ENCODE measurements at regions not wholly inside any gene's neighbourhood (a gene's known extent, or its start where the extent isn't known, plus 50 kb on each side); places are given as distances from the start of the nearest gene placed in this dataset.
"Not testable (repeated sequence)": the region's sequence is repeated elsewhere in the genome, so short reads cannot be mapped to it uniquely, and the experiment has no call there.

DNA sequence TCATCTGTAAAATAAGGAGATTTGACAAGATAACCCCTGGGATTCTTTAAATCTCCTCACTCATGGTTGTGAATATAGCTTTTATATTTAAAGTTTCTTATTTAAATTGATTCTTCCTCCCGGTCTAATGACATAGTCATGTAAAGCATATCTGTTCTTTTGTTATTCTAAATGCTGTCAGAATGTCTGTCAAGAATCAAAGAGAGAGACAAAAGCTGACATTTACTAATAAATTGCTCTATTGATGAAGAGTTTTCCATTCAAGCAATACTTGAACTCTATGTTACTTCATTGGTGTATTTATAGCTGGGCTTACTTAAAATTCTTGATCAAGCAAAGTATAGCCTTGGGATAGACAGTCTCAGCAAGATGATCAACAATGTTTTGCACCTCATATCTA lies 865.8 kb downstream of the TBC1D32 start:
- Mint-ChIP-seq H3K27me3 (no peaks in the 10 kb centered on the region), H3K36me3 (ENCODE audit: low read depth) (no peaks in the 10 kb centered on the region), H3K27ac (no peak overlapping the region), H3K4me1 (no peaks in the 10 kb centered on the region), H3K4me3 (no peak overlapping the region), H3K9me3 (ENCODE audit: low read depth) (peaks cover 6% of the 10 kb centered on the region)
- ChIA-PET POLR2A (no interaction called here), CTCF (interaction anchor here (0.5 kb wide), 1 partner anchor 433 kb away, joined by 4 read pairs; no protein-coding TSS in a partner anchor)
- intact Hi-C loops (cut with DNase I, micrococcal nuclease): no loop called here
- ATAC-seq (no peak), DNase-seq (no peak)

DNA sequence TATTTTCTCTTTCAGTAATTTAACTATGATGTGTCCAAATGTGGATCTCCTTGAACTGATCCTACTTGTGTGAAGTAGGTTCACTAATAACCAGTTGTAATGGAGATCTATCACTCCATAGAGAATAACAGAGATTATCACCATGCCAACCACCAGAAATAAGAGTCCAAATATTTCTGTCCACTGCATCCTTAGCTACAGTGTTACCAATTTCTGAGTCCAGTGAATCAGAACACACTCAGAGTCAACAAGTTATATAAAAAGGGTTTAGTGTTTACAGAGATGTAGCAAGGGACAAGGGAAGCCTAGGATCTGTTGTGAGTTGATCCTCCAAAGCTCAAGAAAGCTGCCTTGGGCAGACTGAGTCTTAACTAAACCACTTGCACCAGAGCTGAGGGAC lies 882.8 kb downstream of the TBC1D32 start:
- intact Hi-C loops (cut with DNase I, micrococcal nuclease): no loop called here
- Mint-ChIP-seq H3K36me3 (ENCODE audit: low read depth) (no peaks in the 10 kb centered on the region), H3K4me3 (no peak overlapping the region), H3K27me3 (no peaks in the 10 kb centered on the region), H3K27ac (no peak overlapping the region), H3K4me1 (no peaks in the 10 kb centered on the region), H3K9me3 (ENCODE audit: low read depth) (no peaks in the 10 kb centered on the region)
- CTCF ChIA-PET: no interaction called here
- DNase-seq (no peak), ATAC-seq (no peak)
- POLR2A ChIA-PET: no interaction called here

DNA sequence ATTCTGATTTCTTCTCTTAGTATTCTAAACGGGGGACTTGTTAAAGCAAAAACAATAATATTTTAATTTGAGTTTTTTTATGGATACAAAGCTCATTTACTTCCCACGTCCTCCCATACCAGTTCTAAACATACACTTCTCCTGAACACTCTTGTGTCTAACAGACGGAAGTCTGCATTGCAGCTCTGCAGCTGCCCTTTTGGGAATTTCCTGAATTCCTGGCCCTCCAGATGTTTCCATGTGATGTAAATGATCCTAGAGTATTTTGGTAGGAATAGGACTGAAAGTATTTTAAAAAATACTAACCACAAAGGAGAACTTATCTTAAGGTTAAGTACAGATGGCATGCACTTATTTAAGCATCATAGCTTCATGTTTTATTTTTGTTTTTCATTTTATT lies 886.7 kb downstream of the TBC1D32 start:
- Mint-ChIP-seq H3K27ac (no peak overlapping the region), H3K4me3 (no peak overlapping the region), H3K27me3 (no peaks in the 10 kb centered on the region), H3K4me1 (no peaks in the 10 kb centered on the region), H3K36me3 (ENCODE audit: low read depth) (no peaks in the 10 kb centered on the region), H3K9me3 (ENCODE audit: low read depth) (no peaks in the 10 kb centered on the region)
- no peak for ATAC-seq
- no peak for DNase-seq
- intact Hi-C loops (cut with DNase I, micrococcal nuclease): no loop called here
- POLR2A ChIA-PET: no interaction called here
- CTCF ChIA-PET: no interaction called here

GRCh38 chr6:120432840-120433239 lies 901.4 kb downstream of the TBC1D32 start:
- H3K9me3 Mint-ChIP-seq (ENCODE audit: low read depth); H3K36me3 Mint-ChIP-seq (ENCODE audit: low read depth); H3K27me3 Mint-ChIP-seq; intact Hi-C loops (cut with DNase I, micrococcal nuclease); H3K27ac Mint-ChIP-seq; POLR2A ChIA-PET; CTCF ChIA-PET; ATAC-seq; H3K4me1 Mint-ChIP-seq; H3K4me3 Mint-ChIP-seq; DNase-seq: not testable (repeated sequence)

DNA sequence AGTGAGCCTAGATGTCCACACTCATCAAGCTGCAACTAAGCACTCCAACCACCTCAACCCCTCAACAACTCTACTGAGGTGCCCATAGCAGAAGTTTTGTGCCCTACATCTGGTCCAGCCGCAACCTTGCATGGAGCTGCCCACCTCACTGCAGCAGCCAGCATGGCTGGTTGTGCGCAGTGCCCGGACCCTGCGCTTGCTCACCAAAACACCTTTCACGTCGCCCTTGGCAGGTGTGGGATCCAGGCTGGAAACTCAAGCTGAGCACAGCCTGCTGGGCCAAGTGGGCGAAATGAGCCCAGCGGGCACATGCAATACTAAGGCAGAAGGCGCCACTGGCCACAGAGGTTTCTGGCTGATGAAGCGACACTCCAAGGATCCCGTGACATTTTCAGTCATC lies 902.4 kb downstream of the TBC1D32 start:
- H3K9me3 Mint-ChIP-seq (ENCODE audit: low read depth): peaks cover 7% of the 10 kb centered on the region
- no peak overlapping the region for H3K4me3 Mint-ChIP-seq
- ATAC-seq: no peak
- H3K27ac Mint-ChIP-seq: no peak overlapping the region
- intact Hi-C loops (cut with DNase I, micrococcal nuclease): no loop called here
- H3K36me3 Mint-ChIP-seq (ENCODE audit: low read depth): no peaks in the 10 kb centered on the region
- no peak for DNase-seq
- ChIA-PET CTCF (no interaction called here), POLR2A (no interaction called here)
- H3K4me1 Mint-ChIP-seq: no peaks in the 10 kb centered on the region
- H3K27me3 Mint-ChIP-seq: no peaks in the 10 kb centered on the region

DNA sequence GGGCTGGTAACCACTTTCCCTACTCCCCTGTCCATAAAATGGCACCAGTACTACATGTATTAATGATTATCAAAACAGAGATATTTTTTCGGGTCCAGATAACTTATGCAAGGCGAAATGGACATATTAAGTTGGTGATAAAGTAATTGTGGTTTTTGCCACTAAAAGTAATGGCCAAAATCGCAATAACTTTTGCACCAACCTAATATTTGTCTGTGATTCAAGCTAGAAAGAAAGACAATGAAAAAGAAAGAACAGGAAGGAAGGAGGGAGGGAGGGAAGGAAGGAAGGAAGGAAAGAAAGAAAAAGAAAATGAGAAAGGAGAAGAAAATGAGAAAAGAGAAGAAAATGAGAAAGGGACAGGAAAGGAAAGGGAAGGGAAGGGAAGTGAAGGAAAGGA lies 922.9 kb downstream of the TBC1D32 start:
- intact Hi-C loops (cut with DNase I, micrococcal nuclease): no loop called here
- no peak for ATAC-seq
- Mint-ChIP-seq H3K27ac (no peak overlapping the region), H3K4me1 (no peaks in the 10 kb centered on the region), H3K36me3 (ENCODE audit: low read depth) (no peaks in the 10 kb centered on the region), H3K4me3 (no peak overlapping the region), H3K9me3 (ENCODE audit: low read depth) (peaks cover 1% of the 10 kb centered on the region), H3K27me3 (no peaks in the 10 kb centered on the region)
- POLR2A ChIA-PET: no interaction called here
- no peak for DNase-seq
- CTCF ChIA-PET: interaction anchor here (0.7 kb wide), 1 partner anchor 639 kb away, joined by 4 read pairs; no protein-coding TSS in a partner anchor

DNA sequence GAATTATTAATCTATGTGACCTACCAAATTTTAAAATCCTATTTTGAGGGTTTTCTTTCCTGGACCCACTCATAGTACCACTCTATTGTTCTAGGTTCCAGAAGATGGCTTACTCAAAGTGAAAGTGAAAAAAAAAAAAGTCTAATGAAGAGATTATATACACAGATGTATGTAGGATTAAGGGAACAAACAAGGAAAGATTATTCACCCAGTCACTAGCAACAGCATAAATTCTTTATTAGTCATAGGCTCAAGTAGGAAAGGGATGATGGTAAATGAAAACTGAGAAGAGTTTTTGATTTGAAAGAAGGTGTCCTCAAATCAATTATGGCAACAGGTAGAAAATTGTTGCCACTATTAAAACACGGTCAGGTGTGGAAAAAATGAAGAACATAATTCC lies 923.7 kb downstream of the TBC1D32 start:
- intact Hi-C loops (cut with DNase I, micrococcal nuclease): no loop called here
- CTCF ChIA-PET: interaction anchor here (0.5 kb wide), 1 partner anchor 35 kb away, joined by 3 read pairs; no protein-coding TSS in a partner anchor
- no peaks in the 10 kb centered on the region for H3K36me3 Mint-ChIP-seq (ENCODE audit: low read depth)
- no peak overlapping the region for H3K27ac Mint-ChIP-seq
- peaks cover 1% of the 10 kb centered on the region for H3K9me3 Mint-ChIP-seq (ENCODE audit: low read depth)
- H3K27me3 Mint-ChIP-seq: no peaks in the 10 kb centered on the region
- ATAC-seq (no peak), DNase-seq (no peak)
- no peak overlapping the region for H3K4me3 Mint-ChIP-seq
- POLR2A ChIA-PET: no interaction called here
- H3K4me1 Mint-ChIP-seq: no peaks in the 10 kb centered on the region

DNA sequence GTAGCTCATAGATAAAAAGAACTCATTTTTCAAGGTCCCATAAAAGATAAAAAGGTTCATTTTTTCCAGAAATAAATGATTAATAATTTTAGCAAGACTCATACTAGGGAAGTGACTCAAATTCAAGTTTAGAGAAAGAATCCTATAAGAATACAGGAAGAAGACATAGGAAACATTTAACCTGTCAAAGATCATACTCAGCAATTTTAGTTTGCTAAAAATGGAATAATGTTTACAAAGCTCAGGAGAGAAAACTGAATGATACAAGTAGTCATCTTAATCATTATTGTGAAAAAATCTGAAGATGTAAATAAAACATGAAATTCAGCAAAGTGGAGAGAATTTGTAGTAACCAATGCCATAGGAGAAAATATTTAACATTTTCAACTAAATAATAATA lies 926.6 kb downstream of the TBC1D32 start:
- H3K4me1 Mint-ChIP-seq: no peaks in the 10 kb centered on the region
- ChIA-PET POLR2A (no interaction called here), CTCF (no interaction called here)
- H3K36me3 Mint-ChIP-seq (ENCODE audit: low read depth): no peaks in the 10 kb centered on the region
- H3K4me3 Mint-ChIP-seq: no peak overlapping the region
- DNase-seq: no peak
- peaks cover 1% of the 10 kb centered on the region for H3K9me3 Mint-ChIP-seq (ENCODE audit: low read depth)
- no peak overlapping the region for H3K27ac Mint-ChIP-seq
- intact Hi-C loops (cut with DNase I, micrococcal nuclease): no loop called here
- H3K27me3 Mint-ChIP-seq: no peaks in the 10 kb centered on the region
- ATAC-seq: no peak

DNA sequence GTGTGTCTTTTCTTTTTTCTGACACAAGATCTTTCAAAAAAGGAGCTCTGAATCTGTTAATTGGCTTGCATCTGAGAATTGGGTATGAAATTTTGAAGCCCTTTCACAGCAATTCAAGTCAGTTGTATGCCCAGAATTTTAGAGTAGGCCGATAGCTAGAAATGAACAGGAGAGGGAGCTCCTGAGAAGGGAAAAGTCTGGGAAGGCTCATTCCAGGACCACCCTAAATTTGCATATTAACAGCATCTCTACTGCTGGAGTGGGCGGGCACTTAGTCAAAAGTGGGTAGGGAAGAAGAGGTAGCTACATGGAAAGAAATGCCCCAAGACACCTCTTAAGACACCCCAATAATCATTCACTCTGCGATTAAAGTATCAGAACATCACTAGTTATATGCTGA lies 928.3 kb downstream of the TBC1D32 start:
- ChIA-PET POLR2A (no interaction called here), CTCF (no interaction called here)
- ATAC-seq (no peak), DNase-seq (no peak)
- no peak overlapping the region for H3K27ac Mint-ChIP-seq
- peaks cover 1% of the 10 kb centered on the region for H3K9me3 Mint-ChIP-seq (ENCODE audit: low read depth)
- H3K4me3 Mint-ChIP-seq: no peak overlapping the region
- H3K27me3 Mint-ChIP-seq: no peaks in the 10 kb centered on the region
- intact Hi-C loops (cut with DNase I, micrococcal nuclease): no loop called here
- no peaks in the 10 kb centered on the region for H3K4me1 Mint-ChIP-seq
- H3K36me3 Mint-ChIP-seq (ENCODE audit: low read depth): no peaks in the 10 kb centered on the region

GRCh38 chr6:120395784-120396183 lies 938.5 kb downstream of the TBC1D32 start:
- no peaks in the 10 kb centered on the region for H3K36me3 Mint-ChIP-seq (ENCODE audit: low read depth)
- H3K27ac Mint-ChIP-seq: no peak overlapping the region
- no peaks in the 10 kb centered on the region for H3K4me1 Mint-ChIP-seq
- no peak overlapping the region for H3K4me3 Mint-ChIP-seq
- H3K9me3 Mint-ChIP-seq (ENCODE audit: low read depth): peaks cover 2% of the 10 kb centered on the region
- DNase-seq: no peak
- no peak for ATAC-seq
- H3K27me3 Mint-ChIP-seq: no peaks in the 10 kb centered on the region
- POLR2A ChIA-PET: no interaction called here
- intact Hi-C loops (cut with DNase I, micrococcal nuclease): no loop called here
- CTCF ChIA-PET: no interaction called here

GRCh38 chr6:120395330-120395729 lies 939.0 kb downstream of the TBC1D32 start:
- intact Hi-C loops (cut with DNase I, micrococcal nuclease): no loop called here
- no peak overlapping the region for H3K27ac Mint-ChIP-seq

DNA sequence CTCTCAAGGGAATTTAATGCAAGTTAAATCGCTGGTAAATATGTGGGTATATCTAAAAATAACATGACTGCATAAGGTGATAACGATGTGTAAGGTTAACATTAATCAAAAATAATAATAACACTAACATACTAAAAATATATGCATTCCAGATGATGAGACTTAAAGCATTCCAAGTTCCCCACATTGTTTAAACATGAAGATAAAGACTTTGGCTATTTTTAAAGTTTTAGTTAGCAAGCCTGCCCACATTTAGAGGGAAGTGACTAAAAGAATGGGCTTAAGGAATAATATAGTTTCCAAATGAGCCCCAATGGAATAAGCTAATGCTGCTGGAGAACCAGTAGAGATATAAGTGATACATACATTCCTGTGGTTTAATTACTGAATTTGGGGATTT lies 941.3 kb downstream of the TBC1D32 start:
- DNase-seq (no peak), ATAC-seq (no peak)
- H3K27ac Mint-ChIP-seq: no peak overlapping the region
- CTCF ChIA-PET: no interaction called here
- no peak overlapping the region for H3K4me3 Mint-ChIP-seq
- H3K9me3 Mint-ChIP-seq (ENCODE audit: low read depth): no peaks in the 10 kb centered on the region
- H3K4me1 Mint-ChIP-seq: no peaks in the 10 kb centered on the region
- POLR2A ChIA-PET: no interaction called here
- H3K27me3 Mint-ChIP-seq: no peaks in the 10 kb centered on the region
- intact Hi-C loops (cut with DNase I, micrococcal nuclease): no loop called here
- H3K36me3 Mint-ChIP-seq (ENCODE audit: low read depth): no peaks in the 10 kb centered on the region

More at GRCh38 chr6:120395330-120395729, 939.0 kb downstream of the TBC1D32 start:
- Mint-ChIP-seq H3K9me3 (ENCODE audit: low read depth) (peaks cover 2% of the 10 kb centered on the region), H3K4me1 (no peaks in the 10 kb centered on the region), H3K36me3 (ENCODE audit: low read depth) (no peaks in the 10 kb centered on the region), H3K27me3 (no peaks in the 10 kb centered on the region), H3K4me3 (no peak overlapping the region)
- DNase-seq: no peak
- CTCF ChIA-PET: no interaction called here
- POLR2A ChIA-PET: no interaction called here
- no peak for ATAC-seq

GRCh38 chr6:120384671-120385070 lies 949.6 kb downstream of the TBC1D32 start:
- Mint-ChIP-seq H3K27ac (no peak overlapping the region), H3K4me1 (no peaks in the 10 kb centered on the region), H3K36me3 (ENCODE audit: low read depth) (no peaks in the 10 kb centered on the region), H3K27me3 (no peaks in the 10 kb centered on the region), H3K4me3 (no peak overlapping the region), H3K9me3 (ENCODE audit: low read depth) (no peaks in the 10 kb centered on the region)
- ChIA-PET CTCF (no interaction called here), POLR2A (no interaction called here)
- ATAC-seq: no peak
- no peak for DNase-seq
- intact Hi-C loops (cut with DNase I, micrococcal nuclease): no loop called here
